ENCODE measurements at regions not wholly inside any gene's neighbourhood (a gene's known extent, or its start where the extent isn't known, plus 50 kb on each side); places are given as distances from the start of the nearest gene placed in this dataset.

DNA sequence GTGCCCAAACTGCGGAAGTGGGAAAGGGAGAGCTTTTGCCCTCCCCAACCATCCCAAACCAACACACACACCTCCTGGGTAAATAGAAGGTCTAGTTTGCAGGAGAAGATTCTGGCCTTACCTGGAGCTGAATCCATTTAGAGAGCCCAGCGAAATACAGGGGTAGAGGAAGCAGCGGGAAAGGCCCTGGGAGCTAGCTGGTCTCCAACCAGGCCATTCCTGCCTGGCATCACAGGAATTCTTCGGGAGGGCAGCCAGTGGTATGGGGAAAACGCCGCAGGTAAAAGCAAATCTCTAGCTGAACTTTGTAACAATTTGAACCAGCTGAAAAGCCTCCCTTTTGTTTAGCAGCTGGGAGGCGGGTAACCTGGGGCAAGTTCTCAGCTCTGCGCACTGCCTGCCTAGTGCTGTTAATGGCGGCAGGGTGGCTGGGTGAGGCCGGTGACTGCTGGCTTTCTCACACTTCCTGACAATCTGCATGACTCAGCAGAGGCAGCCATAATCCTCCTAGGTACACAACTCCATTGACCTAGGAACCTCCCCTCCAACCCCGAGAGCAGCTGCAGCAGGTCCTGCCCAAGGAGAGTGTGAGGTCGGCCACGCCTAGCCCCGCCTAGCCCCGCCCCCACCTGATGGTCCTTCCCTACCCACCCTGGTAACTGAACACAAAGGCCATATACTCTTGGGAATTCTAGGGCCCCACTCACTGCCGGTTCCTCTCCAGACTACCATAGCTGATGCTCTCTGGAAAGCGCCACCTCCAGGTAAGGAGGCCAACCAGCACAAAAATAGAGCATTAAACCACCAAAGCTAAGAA is 483.8 kb upstream of the REG3G start (continued):
- TF ChIP-seq RAD21 (CRISPR knock-in tag; IDR thresholded peaks at IDR 0.05) (peak; percentile 45), ZNF207 (IDR thresholded peaks at IDR 0.05; ENCODE audit: borderline replicate concordance) (no peak), PRMT3 (CRISPR knock-in tag; IDR thresholded peaks at IDR 0.05; ENCODE audit: borderline replicate concordance, low read depth) (0 out of 2 replicates have a peak, but pooled peaks have one; percentile 43), POLR2G (IDR thresholded peaks at IDR 0.05; ENCODE audit: low read depth, low read length) (peak; percentile 96), ZNF160 (CRISPR knock-in tag; IDR thresholded peaks at IDR 0.05) (no peak), ADNP (CRISPR knock-in tag; IDR thresholded peaks at IDR 0.05) (no peak), NR2F1 (CRISPR knock-in tag; IDR thresholded peaks at IDR 0.05) (peak in 1 of 2 experiments; percentile 57; a peak in 3 of 4 replicates), NFIC (IDR thresholded peaks at IDR 0.05; ENCODE audit: low read length) (peak; percentile 10), HMG20B (CRISPR knock-in tag; conservative IDR thresholded peaks at IDR 0.05) (no peak), ZNF460 (CRISPR knock-in tag; IDR thresholded peaks at IDR 0.05; ENCODE audit: borderline replicate concordance) (no peak), ZNF713 (CRISPR knock-in tag; IDR thresholded peaks at IDR 0.05) (no peak), TFE3 (CRISPR knock-in tag; IDR thresholded peaks at IDR 0.05) (peak; percentile 62), SP5 (CRISPR knock-in tag; IDR thresholded peaks at IDR 0.05; ENCODE audit: borderline replicate concordance, low read depth) (peak; percentile 92), SIN3A (IDR thresholded peaks at IDR 0.05; ENCODE audit: borderline replicate concordance, low read depth, low read length) (peak; percentile 95), PAX8 (CRISPR knock-in tag; IDR thresholded peaks at IDR 0.05; ENCODE audit: borderline replicate concordance) (no peak), TBP (CRISPR knock-in tag; IDR thresholded peaks at IDR 0.05) (0 out of 2 replicates have a peak, but pooled peaks have one; percentile 35), RFXAP (CRISPR knock-in tag; IDR thresholded peaks at IDR 0.05; ENCODE audit: borderline replicate concordance) (peak; percentile 72), MXD4 (CRISPR knock-in tag; IDR thresholded peaks at IDR 0.05) (peak; percentile 77), KMT2A (CRISPR knock-in tag; IDR thresholded peaks at IDR 0.05) (peak; percentile 91), ZNF563 (CRISPR knock-in tag; IDR thresholded peaks at IDR 0.05) (peak; percentile 77; the same call in 1 of the 2 replicates), SIN3B (IDR thresholded peaks at IDR 0.05; ENCODE audit: low read length) (no peak), ZNF839 (CRISPR knock-in tag; IDR thresholded peaks at IDR 0.05; ENCODE audit: borderline replicate concordance) (no peak)
- TF ChIP-seq, protein P1, sequence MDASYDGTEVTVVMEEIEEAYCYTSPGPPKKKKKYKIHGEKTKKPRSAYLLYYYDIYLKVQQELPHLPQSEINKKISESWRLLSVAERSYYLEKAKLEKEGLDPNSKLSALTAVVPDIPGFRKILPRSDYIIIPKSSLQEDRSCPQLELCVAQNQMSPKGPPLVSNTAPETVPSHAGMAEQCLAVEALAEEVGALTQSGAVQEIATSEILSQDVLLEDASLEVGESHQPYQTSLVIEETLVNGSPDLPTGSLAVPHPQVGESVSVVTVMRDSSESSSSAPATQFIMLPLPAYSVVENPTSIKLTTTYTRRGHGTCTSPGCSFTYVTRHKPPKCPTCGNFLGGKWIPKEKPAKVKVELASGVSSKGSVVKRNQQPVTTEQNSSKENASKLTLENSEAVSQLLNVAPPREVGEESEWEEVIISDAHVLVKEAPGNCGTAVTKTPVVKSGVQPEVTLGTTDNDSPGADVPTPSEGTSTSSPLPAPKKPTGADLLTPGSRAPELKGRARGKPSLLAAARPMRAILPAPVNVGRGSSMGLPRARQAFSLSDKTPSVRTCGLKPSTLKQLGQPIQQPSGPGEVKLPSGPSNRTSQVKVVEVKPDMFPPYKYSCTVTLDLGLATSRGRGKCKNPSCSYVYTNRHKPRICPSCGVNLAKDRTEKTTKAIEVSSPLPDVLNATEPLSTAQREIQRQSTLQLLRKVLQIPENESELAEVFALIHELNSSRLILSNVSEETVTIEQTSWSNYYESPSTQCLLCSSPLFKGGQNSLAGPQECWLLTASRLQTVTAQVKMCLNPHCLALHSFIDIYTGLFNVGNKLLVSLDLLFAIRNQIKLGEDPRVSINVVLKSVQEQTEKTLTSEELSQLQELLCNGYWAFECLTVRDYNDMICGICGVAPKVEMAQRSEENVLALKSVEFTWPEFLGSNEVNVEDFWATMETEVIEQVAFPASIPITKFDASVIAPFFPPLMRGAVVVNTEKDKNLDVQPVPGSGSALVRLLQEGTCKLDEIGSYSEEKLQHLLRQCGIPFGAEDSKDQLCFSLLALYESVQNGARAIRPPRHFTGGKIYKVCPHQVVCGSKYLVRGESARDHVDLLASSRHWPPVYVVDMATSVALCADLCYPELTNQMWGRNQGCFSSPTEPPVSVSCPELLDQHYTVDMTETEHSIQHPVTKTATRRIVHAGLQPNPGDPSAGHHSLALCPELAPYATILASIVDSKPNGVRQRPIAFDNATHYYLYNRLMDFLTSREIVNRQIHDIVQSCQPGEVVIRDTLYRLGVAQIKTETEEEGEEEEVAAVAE (CRISPR knock-in tag; IDR thresholded peaks at IDR 0.05; ENCODE audit: borderline replicate concordance), result 0 out of 2 replicates have a peak, but pooled peaks have one; percentile 44
- TF ChIP-seq, protein P2, sequence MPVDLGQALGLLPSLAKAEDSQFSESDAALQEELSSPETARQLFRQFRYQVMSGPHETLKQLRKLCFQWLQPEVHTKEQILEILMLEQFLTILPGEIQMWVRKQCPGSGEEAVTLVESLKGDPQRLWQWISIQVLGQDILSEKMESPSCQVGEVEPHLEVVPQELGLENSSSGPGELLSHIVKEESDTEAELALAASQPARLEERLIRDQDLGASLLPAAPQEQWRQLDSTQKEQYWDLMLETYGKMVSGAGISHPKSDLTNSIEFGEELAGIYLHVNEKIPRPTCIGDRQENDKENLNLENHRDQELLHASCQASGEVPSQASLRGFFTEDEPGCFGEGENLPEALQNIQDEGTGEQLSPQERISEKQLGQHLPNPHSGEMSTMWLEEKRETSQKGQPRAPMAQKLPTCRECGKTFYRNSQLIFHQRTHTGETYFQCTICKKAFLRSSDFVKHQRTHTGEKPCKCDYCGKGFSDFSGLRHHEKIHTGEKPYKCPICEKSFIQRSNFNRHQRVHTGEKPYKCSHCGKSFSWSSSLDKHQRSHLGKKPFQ (CRISPR knock-in tag; IDR thresholded peaks at IDR 0.05; ENCODE audit: insufficient replicate concordance), result peak; percentile 42

Measured in HepG2 (cell line).